Breast epithelium (tissue), 4 donors: ENCODE measurements at regions not wholly inside any gene's neighbourhood (a gene's known extent, or its start where the extent isn't known, plus 50 kb on each side); places are given as distances from the start of the nearest gene placed in this dataset.

Experiments
- DNase-seq, 2 donors: peaks; one replicate each; pipeline ENCODE4 v3.0.0-alpha.2; 2019; ENCODE audit warnings: low spot score in 2 of 2
- H3K27ac ChIP-seq, 2 donors: fragments of 200-600 bp; sonication (generic) in 1 of 2; one replicate each; pipeline ENCODE4 v1.5.1; 2016 to 2019; ENCODE audit warnings: mild to moderate bottlenecking in 1 of 2
- H3K27me3 ChIP-seq, 2 donors: fragments of 200-600 bp; sonication (generic) in 1 of 2; one replicate each; pipeline versions ENCODE4 v1.5.1 to v1.6.0; 2017 to 2019; ENCODE audit warnings: control low read depth in 1 of 2, mild to moderate bottlenecking in 1 of 2
- H3K36me3 ChIP-seq: fragments of 200-600 bp; one replicate; pipeline ENCODE4 v1.5.1; 2019
- H3K4me1 ChIP-seq, 2 donors: fragments of 200-600 bp; sonication (generic); one replicate each; pipeline ENCODE4 v1.5.1; 2016 to 2019; ENCODE audit warnings: control low read depth in 1 of 2
- H3K4me3 ChIP-seq, 3 donors: fragments of 200-600 bp; sonication (generic); 1 replicate in 2 of 3; 2 replicates in 1 of 3; pipeline ENCODE4 v1.5.1; 2016 to 2019; ENCODE audit warnings: mild to moderate bottlenecking in 3 of 3, moderate library complexity in 2 of 3
- H3K9me3 ChIP-seq, 2 donors: fragments of 200-600 bp; sonication (generic) in 1 of 2; one replicate each; pipeline ENCODE4 v1.5.1; 2016 to 2019; ENCODE audit warnings: control low read depth in 1 of 2
- POLR2A ChIP-seq: fragments of 450-650 bp; IDR thresholded peaks from one replicate; pipeline ENCODE4 v1.6.1; 2016; ENCODE audit warnings: antibody characterized with exemption, mild to moderate bottlenecking, moderate library complexity
- POLR2AphosphoS5 ChIP-seq, 3 donors: sonication (generic); formaldehyde crosslinking; IDR thresholded peaks; one replicate each; pipeline ENCODE4 v1.6.1; 2017; ENCODE audit warnings: antibody characterized with exemption in 3 of 3
- intact Hi-C: fragments of 100-400 bp; cut with DNase I; formaldehyde crosslinking; loops from one replicate; pipeline ENCODE4 v1.15.1; 2023; ENCODE audit warnings: low total_unique reads
- TF ChIP-seq, protein P1 (sequence below), 3 donors: fragments of 450-650 bp; IDR thresholded peaks; one replicate each; pipeline ENCODE4 v1.5.1; 2016 to 2017; ENCODE audit warnings: antibody characterized with exemption in 3 of 3, mild to moderate bottlenecking in 3 of 3, moderate library complexity in 3 of 3

DNA sequence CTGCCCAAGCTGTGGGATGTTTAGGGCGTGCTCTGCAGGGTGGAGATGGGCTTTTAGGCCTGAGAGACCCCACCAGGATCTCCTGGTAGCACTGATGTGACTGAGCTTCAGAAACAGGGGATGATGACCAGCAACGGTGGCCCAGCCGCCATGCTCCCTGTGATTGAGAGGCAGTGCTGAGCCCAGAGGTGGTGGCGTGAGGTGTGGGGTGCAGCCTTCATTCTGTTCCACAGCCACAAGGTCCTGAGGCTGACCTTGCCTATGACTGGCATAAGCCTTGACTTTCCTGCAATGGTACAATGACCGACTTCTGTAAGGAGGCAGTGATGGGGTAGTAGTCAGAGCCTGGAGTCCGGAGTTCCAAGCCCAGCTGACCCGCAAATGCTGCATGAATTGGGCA is 263.3 kb downstream of the TSN start:
- no peaks in the 10 kb centered on the region for H3K36me3 ChIP-seq
- no peak for DNase-seq
- no peak overlapping the region for H3K27ac ChIP-seq
- H3K4me3 ChIP-seq: no peak overlapping the region
- intact Hi-C loops: no loop called here
- no peaks in the 10 kb centered on the region for H3K9me3 ChIP-seq
- H3K4me1 ChIP-seq: no peaks in the 10 kb centered on the region
- TF ChIP-seq, protein P1, sequence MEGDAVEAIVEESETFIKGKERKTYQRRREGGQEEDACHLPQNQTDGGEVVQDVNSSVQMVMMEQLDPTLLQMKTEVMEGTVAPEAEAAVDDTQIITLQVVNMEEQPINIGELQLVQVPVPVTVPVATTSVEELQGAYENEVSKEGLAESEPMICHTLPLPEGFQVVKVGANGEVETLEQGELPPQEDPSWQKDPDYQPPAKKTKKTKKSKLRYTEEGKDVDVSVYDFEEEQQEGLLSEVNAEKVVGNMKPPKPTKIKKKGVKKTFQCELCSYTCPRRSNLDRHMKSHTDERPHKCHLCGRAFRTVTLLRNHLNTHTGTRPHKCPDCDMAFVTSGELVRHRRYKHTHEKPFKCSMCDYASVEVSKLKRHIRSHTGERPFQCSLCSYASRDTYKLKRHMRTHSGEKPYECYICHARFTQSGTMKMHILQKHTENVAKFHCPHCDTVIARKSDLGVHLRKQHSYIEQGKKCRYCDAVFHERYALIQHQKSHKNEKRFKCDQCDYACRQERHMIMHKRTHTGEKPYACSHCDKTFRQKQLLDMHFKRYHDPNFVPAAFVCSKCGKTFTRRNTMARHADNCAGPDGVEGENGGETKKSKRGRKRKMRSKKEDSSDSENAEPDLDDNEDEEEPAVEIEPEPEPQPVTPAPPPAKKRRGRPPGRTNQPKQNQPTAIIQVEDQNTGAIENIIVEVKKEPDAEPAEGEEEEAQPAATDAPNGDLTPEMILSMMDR (IDR thresholded peaks at IDR 0.05): no peak
- no peak for TF ChIP-seq POLR2A
- no peak for TF ChIP-seq POLR2AphosphoS5 (IDR thresholded peaks at IDR 0.05)
- H3K27me3 ChIP-seq: no peaks in the 10 kb centered on the region

DNA sequence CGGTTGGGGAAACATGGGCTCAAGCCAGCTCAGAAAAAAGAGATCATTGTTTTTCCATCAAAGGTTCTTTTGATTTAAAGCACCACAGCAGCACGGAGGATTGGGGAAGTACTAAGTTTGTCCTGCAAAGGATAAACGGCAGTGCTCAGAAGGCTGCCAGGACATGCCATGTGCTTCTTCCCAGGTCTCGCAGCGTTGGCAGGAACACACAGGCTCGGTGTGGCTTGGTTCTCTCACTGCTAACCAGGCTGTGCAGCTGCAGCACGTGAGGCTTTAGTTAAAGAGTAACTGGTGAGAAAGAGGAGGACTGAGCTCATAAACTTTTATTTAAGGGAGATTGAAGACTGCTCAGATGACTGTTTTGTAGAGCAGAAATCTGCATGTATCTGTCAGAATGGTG is 264.3 kb downstream of the TSN start:
- Histone ChIP-seq H3K27ac (no peak overlapping the region), H3K4me3 (no peak overlapping the region), H3K27me3 (no peaks in the 10 kb centered on the region), H3K4me1 (no peaks in the 10 kb centered on the region), H3K36me3 (no peaks in the 10 kb centered on the region), H3K9me3 (no peaks in the 10 kb centered on the region)
- peak in 1 of 2 donors; percentile 57 for DNase-seq
- intact Hi-C loops: no loop called here
- TF ChIP-seq, protein P1 (IDR thresholded peaks at IDR 0.05): no peak
- TF ChIP-seq POLR2AphosphoS5 (IDR thresholded peaks at IDR 0.05): no peak
- TF ChIP-seq POLR2A: no peak

DNA sequence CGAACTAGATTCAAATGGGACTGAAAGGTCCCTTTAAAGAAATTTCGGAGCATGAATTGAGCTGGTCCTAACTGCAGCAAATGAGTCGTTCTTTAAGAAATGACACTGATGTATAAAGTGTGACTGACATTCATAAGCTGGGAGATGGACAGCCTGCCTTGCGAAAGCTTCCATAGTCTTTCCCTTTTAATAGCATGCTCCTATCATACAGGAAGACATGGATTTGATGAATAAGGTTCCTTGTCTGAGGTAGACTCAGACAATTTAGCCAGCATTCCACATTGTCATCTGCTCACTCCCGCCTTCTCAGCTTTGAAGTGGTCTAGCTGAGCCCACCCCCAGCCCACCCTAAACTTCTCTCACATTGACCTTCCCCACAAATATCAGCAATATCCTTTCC is 264.9 kb downstream of the TSN start:
- no peaks in the 10 kb centered on the region for H3K4me1 ChIP-seq
- TF ChIP-seq, protein P1 (IDR thresholded peaks at IDR 0.05): no peak
- TF ChIP-seq POLR2AphosphoS5 (IDR thresholded peaks at IDR 0.05): no peak
- TF ChIP-seq POLR2A: no peak
- intact Hi-C loops: no loop called here
- H3K4me3 ChIP-seq: no peak overlapping the region
- no peaks in the 10 kb centered on the region for H3K27me3 ChIP-seq
- DNase-seq: no peak
- H3K27ac ChIP-seq: no peak overlapping the region
- no peaks in the 10 kb centered on the region for H3K36me3 ChIP-seq
- no peaks in the 10 kb centered on the region for H3K9me3 ChIP-seq

DNA sequence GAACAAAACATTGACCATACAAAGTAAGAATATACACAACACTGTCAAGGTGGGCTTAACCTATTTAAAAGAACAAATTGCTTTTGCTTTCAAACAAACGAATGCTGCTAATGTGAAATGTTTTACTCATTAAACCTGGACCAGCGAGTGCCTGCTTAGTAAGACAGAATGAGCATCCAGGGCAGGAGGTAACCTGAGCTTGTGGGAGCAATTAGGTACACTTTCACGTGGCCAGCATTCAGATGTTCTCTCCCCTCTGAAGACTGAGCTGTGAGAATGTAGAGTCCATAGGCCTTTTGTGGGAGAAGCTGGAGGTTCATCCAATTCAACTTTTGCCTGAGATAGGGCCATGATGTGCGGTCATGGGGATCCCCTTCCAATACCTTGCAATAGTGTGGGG is 266.5 kb downstream of the TSN start:
- Histone ChIP-seq H3K4me3 (no peak overlapping the region), H3K9me3 (no peaks in the 10 kb centered on the region), H3K4me1 (no peaks in the 10 kb centered on the region), H3K27ac (no peak overlapping the region), H3K36me3 (no peaks in the 10 kb centered on the region), H3K27me3 (no peaks in the 10 kb centered on the region)
- no peak for DNase-seq
- TF ChIP-seq, protein P1 (IDR thresholded peaks at IDR 0.05): no peak
- no peak for TF ChIP-seq POLR2AphosphoS5 (IDR thresholded peaks at IDR 0.05)
- TF ChIP-seq POLR2A: no peak
- intact Hi-C loops: no loop called here

DNA sequence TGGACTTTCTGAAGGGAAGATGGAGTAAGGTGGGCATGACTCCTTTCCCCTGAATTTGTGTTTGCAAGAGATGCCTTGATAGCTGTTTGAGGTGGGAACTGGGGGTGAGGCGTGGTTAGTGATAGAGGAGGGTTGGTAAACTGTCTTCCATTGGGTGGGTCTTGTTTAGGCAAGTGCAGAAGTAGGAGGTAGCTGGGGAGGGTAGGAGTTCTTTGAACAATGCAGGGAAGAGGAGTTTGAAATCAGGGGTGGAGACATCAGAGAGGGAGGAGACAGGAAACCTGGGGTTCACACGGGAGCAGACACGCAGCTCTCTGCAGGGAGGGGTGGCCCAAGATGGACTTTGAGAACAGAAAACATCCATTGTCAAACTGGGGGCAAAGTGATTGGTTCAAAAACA is 267.1 kb downstream of the TSN start:
- TF ChIP-seq POLR2AphosphoS5 (IDR thresholded peaks at IDR 0.05) (no peak), POLR2A (no peak)
- TF ChIP-seq, protein P1 (IDR thresholded peaks at IDR 0.05): no peak
- no peak overlapping the region for H3K4me3 ChIP-seq
- no peaks in the 10 kb centered on the region for H3K9me3 ChIP-seq
- intact Hi-C loops: no loop called here
- no peak overlapping the region for H3K27ac ChIP-seq
- no peaks in the 10 kb centered on the region for H3K27me3 ChIP-seq
- no peaks in the 10 kb centered on the region for H3K36me3 ChIP-seq
- no peak for DNase-seq
- no peaks in the 10 kb centered on the region for H3K4me1 ChIP-seq
